GM18505 (cell line): ENCODE measurements at regions not wholly inside any gene's neighbourhood (a gene's known extent, or its start where the extent isn't known, plus 50 kb on each side); places are given as distances from the start of the nearest gene placed in this dataset.
"Not testable (repeated sequence)": the region's sequence is repeated elsewhere in the genome, so short reads cannot be mapped to it uniquely, and the experiment has no call there.

ENCODE experiments used
- ATAC-seq: cut with Tn5 transposase; IDR thresholded peaks from one replicate; pipeline ENCODE4 v1.9.1; 2021; ENCODE audit not compliant: unreplicated experiment
- POLR2A ChIP-seq: IDR thresholded peaks from 4 replicates; pipeline ENCODE4 v1.6.1; 2011; ENCODE audit warnings: borderline replicate concordance; ENCODE audit not compliant: insufficient read depth, insufficient read length; ENCODE audit errors: extremely low read depth

- no peak for TF ChIP-seq POLR2A
- ATAC-seq: no peak
These were observed 437.4 kb upstream of the MIR17HG start for GRCh38 chr13:90910018-90910639.

GRCh38 chr13:90912247-90912646 lies 435.2 kb upstream of the MIR17HG start:
- ATAC-seq: no peak
- no peak for TF ChIP-seq POLR2A

GRCh38 chr13:90918536-90918935 lies 429.0 kb upstream of the MIR17HG start:
- TF ChIP-seq POLR2A: no peak
- ATAC-seq: no peak

- no peak for ATAC-seq
- no peak for TF ChIP-seq POLR2A
These were observed 428.3 kb upstream of the MIR17HG start for GRCh38 chr13:90919153-90919552.

GRCh38 chr13:90926459-90926858 lies 421.0 kb upstream of the MIR17HG start:
- TF ChIP-seq POLR2A: no peak
- ATAC-seq: no peak

- ATAC-seq: no peak
- TF ChIP-seq POLR2A: no peak
These were observed 419.4 kb upstream of the MIR17HG start for GRCh38 chr13:90928109-90928508.

GRCh38 chr13:90933097-90933826 lies 414.2 kb upstream of the MIR17HG start:
- TF ChIP-seq POLR2A: no peak

GRCh38 chr13:90934741-90935140 lies 412.7 kb upstream of the MIR17HG start:
- ATAC-seq: no peak
- TF ChIP-seq POLR2A: no peak

More at GRCh38 chr13:90933097-90933826, 414.2 kb upstream of the MIR17HG start:
- no peak for ATAC-seq

GRCh38 chr13:90938848-90939247 lies 408.6 kb upstream of the MIR17HG start:
- no peak for ATAC-seq
- no peak for TF ChIP-seq POLR2A

- no peak for ATAC-seq
These were observed 403.5 kb upstream of the MIR17HG start for GRCh38 chr13:90943946-90944345.

GRCh38 chr13:90945146-90945545 lies 402.3 kb upstream of the MIR17HG start:
- not testable (repeated sequence) for ATAC-seq

More at GRCh38 chr13:90943946-90944345, 403.5 kb upstream of the MIR17HG start:
- TF ChIP-seq POLR2A: no peak

GRCh38 chr13:90946125-90946524 lies 401.4 kb upstream of the MIR17HG start:
- not testable (repeated sequence) for ATAC-seq

- TF ChIP-seq POLR2A: no peak
- no peak for ATAC-seq
These were observed 399.5 kb upstream of the MIR17HG start for GRCh38 chr13:90947976-90948375.

- ATAC-seq: no peak
- no peak for TF ChIP-seq POLR2A
These were observed 397.3 kb upstream of the MIR17HG start for GRCh38 chr13:90950160-90950559.
